OCI-LY3 (cell line): ENCODE measurements at regions not wholly inside any gene's neighbourhood (a gene's known extent, or its start where the extent isn't known, plus 50 kb on each side); places are given as distances from the start of the nearest gene placed in this dataset.

Experiments used
- H2AFZ ChIP-seq: fragments of 200-600, 300-600 bp; shearing (Covaris generic); 2 replicates; pipeline ENCODE4 v1.6.0; 2014; ENCODE audit warnings: antibody characterized with exemption, low read depth, low read length
- H3K27ac ChIP-seq: fragments of 200-600, 300-600 bp; sonication (generic); 2 replicates; pipeline ENCODE4 v1.5.1; 2014; ENCODE audit warnings: mild to moderate bottlenecking, low read length, moderate library complexity, mixed read lengths
- H3K27me3 ChIP-seq: fragments of 200-600, 300-600 bp; sonication (generic); 2 replicates; pipeline ENCODE4 v1.6.1; 2014; ENCODE audit warnings: low read depth, low read length, mixed read lengths
- H3K36me3 ChIP-seq: fragments of 200-600, 300-600 bp; sonication (generic); replicated peaks from 2 replicates; pipeline ENCODE3; 2014; ENCODE audit warnings: low read depth, low read length, mixed read lengths
- H3K4me1 ChIP-seq: fragments of 300-600, 200-600 bp; sonication (generic); 2 replicates; pipeline ENCODE4 v1.6.1; 2014; ENCODE audit warnings: low read length, mixed read lengths
- H3K4me2 ChIP-seq: fragments of 200-600, 300-600 bp; sonication (generic); 2 replicates; pipeline ENCODE4 v1.6.1; 2014; ENCODE audit warnings: low read length, mixed read lengths
- H3K4me3 ChIP-seq: fragments of 300-600, 200-600 bp; sonication (generic); 2 replicates; pipeline ENCODE4 v1.5.1; 2014; ENCODE audit warnings: antibody characterized with exemption, mild to moderate bottlenecking, low read length, moderate library complexity
- H3K79me2 ChIP-seq: fragments of 300-600, 200-600 bp; shearing (Covaris generic); 2 replicates; pipeline ENCODE4 v1.6.1; 2014; ENCODE audit warnings: mild to moderate bottlenecking, low read length, mixed read lengths
- H3K9ac ChIP-seq: fragments of 300-600, 200-600 bp; shearing (Covaris generic); 2 replicates; pipeline ENCODE4 v1.6.0; 2014; ENCODE audit warnings: mild to moderate bottlenecking, low read length, moderate library complexity
- H3K9me3 ChIP-seq: fragments of 200-600, 300-600 bp; shearing (Covaris generic); 2 replicates; pipeline ENCODE4 v1.6.1; 2014; ENCODE audit warnings: low read length, mixed read lengths; ENCODE audit not compliant: insufficient read depth
- H4K20me1 ChIP-seq: fragments of 200-600, 300-600 bp; sonication (generic); 2 replicates; pipeline ENCODE4 v1.6.1; 2016; ENCODE audit warnings: low read length, mixed read lengths; ENCODE audit not compliant: insufficient read depth
- CTCF ChIP-seq: fragments of 200-600, 300-600 bp; sonication (generic); IDR thresholded peaks from 2 replicates; pipeline ENCODE4 v1.5.1; 2014; ENCODE audit warnings: antibody characterized with exemption, low read length, low read depth
- EZH2phosphoT487 ChIP-seq: fragments of 200-600 bp; shearing (Covaris generic); IDR thresholded peaks from 2 replicates; pipeline ENCODE4 v1.6.1; 2018; ENCODE audit warnings: antibody characterized with exemption, mixed run types, low read depth

GRCh38 chr11:69419662-69420395 is 61.6 kb upstream of the LINC01488 start:
- no peak overlapping the region for H3K4me3 ChIP-seq
- H2AFZ ChIP-seq, result no peak overlapping the region
- H3K27me3 ChIP-seq, result no peaks in the 10 kb centered on the region
- H3K9ac ChIP-seq, result no peak overlapping the region
- no peak for TF ChIP-seq CTCF
- no peak for TF ChIP-seq EZH2phosphoT487
- no peaks in the 10 kb centered on the region for H3K4me1 ChIP-seq
- no peaks in the 10 kb centered on the region for H3K36me3 ChIP-seq
- no peaks in the 10 kb centered on the region for H3K79me2 ChIP-seq
- H3K27ac ChIP-seq, result no peak overlapping the region
- H3K4me2 ChIP-seq, result no peak overlapping the region
- H3K9me3 ChIP-seq, result peaks cover 5% of the 10 kb centered on the region
- no peaks in the 10 kb centered on the region for H4K20me1 ChIP-seq

GRCh38 chr11:69422645-69423044 is 58.8 kb upstream of the LINC01488 start:
- H3K4me2 ChIP-seq, result no peak overlapping the region
- no peak for TF ChIP-seq EZH2phosphoT487
- no peak for TF ChIP-seq CTCF
- no peaks in the 10 kb centered on the region for H3K79me2 ChIP-seq
- H3K9me3 ChIP-seq, result peaks cover 10% of the 10 kb centered on the region
- H3K27ac ChIP-seq, result no peak overlapping the region
- H3K9ac ChIP-seq, result no peak overlapping the region
- no peak overlapping the region for H3K4me3 ChIP-seq
- H3K27me3 ChIP-seq, result peaks cover 7% of the 10 kb centered on the region; the same call in 1 of the 2 replicates
- H3K36me3 ChIP-seq, result no peaks in the 10 kb centered on the region
- no peaks in the 10 kb centered on the region for H4K20me1 ChIP-seq
- no peaks in the 10 kb centered on the region for H3K4me1 ChIP-seq
- no peak overlapping the region for H2AFZ ChIP-seq

- Histone ChIP-seq H4K20me1 (no peaks in the 10 kb centered on the region), H3K79me2 (no peaks in the 10 kb centered on the region), H3K9ac (no peak overlapping the region), H3K4me3 (no peak overlapping the region), H3K36me3 (no peaks in the 10 kb centered on the region), H3K9me3 (peaks cover 10% of the 10 kb centered on the region), H2AFZ (no peak overlapping the region), H3K27ac (no peak overlapping the region), H3K4me1 (no peaks in the 10 kb centered on the region), H3K4me2 (no peak overlapping the region), H3K27me3 (peaks cover 8% of the 10 kb centered on the region; the same call in 1 of the 2 replicates)
- TF ChIP-seq EZH2phosphoT487 (no peak), CTCF (no peak)
These were observed 58.3 kb upstream of the LINC01488 start for GRCh38 chr11:69423181-69423580.

GRCh38 chr11:69423611-69424385 is 57.7 kb upstream of the LINC01488 start:
- Histone ChIP-seq H3K9ac (no peak overlapping the region), H3K36me3 (no peaks in the 10 kb centered on the region), H3K27ac (no peak overlapping the region), H3K4me1 (no peaks in the 10 kb centered on the region), H2AFZ (no peak overlapping the region), H3K4me2 (no peak overlapping the region), H3K9me3 (peaks cover 10% of the 10 kb centered on the region), H3K27me3 (peaks cover 8% of the 10 kb centered on the region), H4K20me1 (no peaks in the 10 kb centered on the region), H3K4me3 (no peak overlapping the region), H3K79me2 (no peaks in the 10 kb centered on the region)
- TF ChIP-seq CTCF (no peak), EZH2phosphoT487 (no peak)
